WI38 (cell line): ENCODE measurements at regions not wholly inside any gene's neighbourhood (a gene's known extent, or its start where the extent isn't known, plus 50 kb on each side); places are given as distances from the start of the nearest gene placed in this dataset.

Source experiments
- H3K4me3 ChIP-seq: 2 replicates; pipeline ENCODE4 v1.5.1; 2011; ENCODE audit warnings: low read depth, mild to moderate bottlenecking, control low read depth, low read length
- CTCF ChIP-seq: IDR thresholded peaks from 2 replicates; pipeline ENCODE4 v1.5.1; 2012; ENCODE audit warnings: low read depth, mild to moderate bottlenecking, control low read depth, low read length

GRCh38 chr2:33652830-33653229, 53.7 kb upstream of the FAM98A start:
- TF ChIP-seq CTCF: no peak
- H3K4me3 ChIP-seq: no peak overlapping the region

GRCh38 chr2:33650171-33650570, 51.1 kb upstream of the FAM98A start:
- no peak overlapping the region for H3K4me3 ChIP-seq
- TF ChIP-seq CTCF: no peak
